ENCODE measurements at regions not wholly inside any gene's neighbourhood (a gene's known extent, or its start where the extent isn't known, plus 50 kb on each side); places are given as distances from the start of the nearest gene placed in this dataset.
"Not testable (repeated sequence)": the region's sequence is repeated elsewhere in the genome, so short reads cannot be mapped to it uniquely, and the experiment has no call there.

DNA sequence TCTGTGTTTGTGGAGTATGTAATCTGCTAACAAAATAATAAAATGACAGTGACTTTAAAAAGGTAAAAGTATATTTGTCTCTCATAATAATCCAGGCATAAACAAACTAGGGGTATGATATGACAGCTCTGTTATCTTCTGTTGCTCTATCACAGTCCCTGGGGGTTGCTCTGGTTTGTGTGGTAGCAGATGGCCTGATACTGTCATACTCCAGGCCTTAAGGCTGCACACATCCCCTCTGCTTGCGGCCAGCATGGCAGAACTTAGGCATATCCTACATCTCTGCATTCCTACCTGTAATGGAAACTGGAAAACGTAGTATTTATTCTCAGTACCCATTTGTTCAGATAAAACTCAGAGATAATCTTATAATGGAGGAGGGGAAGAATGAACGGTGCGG, 117.9 kb upstream of the HAND2 start:
- no peaks in the 10 kb centered on the region for H3K27me3 ChIP-seq
- no peaks in the 10 kb centered on the region for H3K9me3 ChIP-seq
- H3K4me3 ChIP-seq = no peak overlapping the region
- DNase-seq (no peak), ATAC-seq (no peak)
- intact Hi-C loops (cut with DNase I) = no loop called here
- no peak overlapping the region for H3K27ac ChIP-seq
- WGBS, 4 donors = 65 to 80% (median 70%) methylated on average over 4 of the region's 4 CpGs
- H3K36me3 ChIP-seq = no peaks in the 10 kb centered on the region
- TF ChIP-seq, protein P1, sequence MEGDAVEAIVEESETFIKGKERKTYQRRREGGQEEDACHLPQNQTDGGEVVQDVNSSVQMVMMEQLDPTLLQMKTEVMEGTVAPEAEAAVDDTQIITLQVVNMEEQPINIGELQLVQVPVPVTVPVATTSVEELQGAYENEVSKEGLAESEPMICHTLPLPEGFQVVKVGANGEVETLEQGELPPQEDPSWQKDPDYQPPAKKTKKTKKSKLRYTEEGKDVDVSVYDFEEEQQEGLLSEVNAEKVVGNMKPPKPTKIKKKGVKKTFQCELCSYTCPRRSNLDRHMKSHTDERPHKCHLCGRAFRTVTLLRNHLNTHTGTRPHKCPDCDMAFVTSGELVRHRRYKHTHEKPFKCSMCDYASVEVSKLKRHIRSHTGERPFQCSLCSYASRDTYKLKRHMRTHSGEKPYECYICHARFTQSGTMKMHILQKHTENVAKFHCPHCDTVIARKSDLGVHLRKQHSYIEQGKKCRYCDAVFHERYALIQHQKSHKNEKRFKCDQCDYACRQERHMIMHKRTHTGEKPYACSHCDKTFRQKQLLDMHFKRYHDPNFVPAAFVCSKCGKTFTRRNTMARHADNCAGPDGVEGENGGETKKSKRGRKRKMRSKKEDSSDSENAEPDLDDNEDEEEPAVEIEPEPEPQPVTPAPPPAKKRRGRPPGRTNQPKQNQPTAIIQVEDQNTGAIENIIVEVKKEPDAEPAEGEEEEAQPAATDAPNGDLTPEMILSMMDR (IDR thresholded peaks at IDR 0.05) = no peak
- TF ChIP-seq POLR2A (IDR thresholded peaks at IDR 0.05) = no peak
- H3K4me1 ChIP-seq = peaks cover 0 to 14% (median 2%) of the 10 kb centered on the region in 12 donors

DNA sequence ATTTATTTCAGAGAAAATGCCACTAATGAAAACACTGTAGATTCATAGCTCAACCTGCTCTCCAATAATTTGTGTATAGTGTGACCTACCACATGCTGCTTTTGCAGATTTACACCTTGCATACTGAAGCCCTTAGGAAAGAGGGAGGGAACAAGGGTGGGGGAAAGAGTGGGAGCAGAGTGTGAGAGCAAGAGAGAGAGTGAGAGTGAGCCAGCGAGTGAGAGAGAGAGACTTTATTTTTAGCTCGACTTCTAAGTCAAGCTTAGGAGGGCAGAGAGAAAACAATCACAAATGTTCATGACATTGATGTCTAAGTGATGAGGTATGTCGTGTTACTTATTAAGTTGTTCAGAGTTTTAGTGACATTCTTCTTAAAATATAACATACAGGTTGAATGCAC, 112.5 kb upstream of the HAND2 start:
- DNase-seq (no peak), ATAC-seq (peak; percentile 84 to 96 (median 95))
- H3K27me3 ChIP-seq = no peaks in the 10 kb centered on the region
- H3K4me1 ChIP-seq = peaks cover 0 to 13% (median 0%) of the 10 kb centered on the region in 12 donors
- H3K9me3 ChIP-seq = peaks cover 0 to 24% (median 1%) of the 10 kb centered on the region in 12 donors
- H3K27ac ChIP-seq = peak overlapping the region in 9 of 12 donors; percentile 21 to 68 (median 54)
- TF ChIP-seq POLR2A (IDR thresholded peaks at IDR 0.05) = no peak
- TF ChIP-seq, protein P1 (IDR thresholded peaks at IDR 0.05) = no peak
- 14 to 23% (median 18%) methylated on average over 3 of the region's 3 CpGs for WGBS, 4 donors
- H3K4me3 ChIP-seq = no peak overlapping the region
- no peaks in the 10 kb centered on the region for H3K36me3 ChIP-seq
- intact Hi-C loops (cut with DNase I) = no loop called here

DNA sequence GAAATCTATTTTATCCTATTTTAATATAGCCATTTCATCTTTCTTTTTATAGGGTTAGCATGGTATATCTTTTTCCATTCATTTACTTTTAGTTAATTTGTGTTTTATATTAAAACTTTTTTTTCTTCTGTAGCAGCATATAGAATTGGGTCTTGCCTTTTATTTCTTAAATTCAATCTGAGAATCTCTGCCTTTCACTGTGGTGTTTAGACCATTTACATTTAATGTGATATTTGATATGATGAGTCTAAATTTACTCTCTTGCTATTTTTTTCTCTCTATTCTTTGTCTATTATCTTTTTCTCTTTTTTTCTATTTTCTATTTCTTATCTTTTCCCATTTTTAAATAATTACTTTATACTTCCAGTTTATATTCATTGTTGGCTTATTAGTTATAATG, 105.4 kb upstream of the HAND2 start:
- Histone ChIP-seq H3K36me3 (no peaks in the 10 kb centered on the region), H3K27ac (no peak overlapping the region), H3K9me3 (peaks cover 0 to 76% (median 29%) of the 10 kb centered on the region in 12 donors), H3K4me3 (no peak overlapping the region), H3K27me3 (no peaks in the 10 kb centered on the region), H3K4me1 (no peaks in the 10 kb centered on the region)
- ATAC-seq (no peak), DNase-seq (no peak)
- intact Hi-C loops (cut with DNase I) = no loop called here
- no peak for TF ChIP-seq POLR2A (IDR thresholded peaks at IDR 0.05)
- TF ChIP-seq, protein P1 (IDR thresholded peaks at IDR 0.05) = no peak

DNA sequence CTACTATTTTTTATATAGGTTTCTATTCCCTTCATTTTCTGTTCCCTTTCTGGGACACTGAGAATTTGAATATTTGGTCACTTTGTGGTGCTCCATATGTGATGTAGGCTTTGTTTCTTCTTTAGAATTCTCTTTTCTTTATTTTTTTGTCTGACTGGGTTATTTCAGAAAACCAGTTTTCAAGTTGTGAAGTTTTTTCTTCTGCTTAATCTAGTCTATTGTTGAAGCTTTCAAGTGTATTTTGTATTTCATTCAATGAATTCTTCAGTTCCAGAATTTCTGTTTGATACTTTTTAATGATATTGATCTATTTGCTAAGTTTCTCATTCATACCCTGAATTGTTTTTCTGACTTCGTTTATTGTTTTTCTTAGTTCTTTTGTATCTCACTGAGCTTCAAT, 96.2 kb upstream of the HAND2 start:
- Histone ChIP-seq H3K4me3 (no peak overlapping the region), H3K4me1 (no peaks in the 10 kb centered on the region), H3K27ac (no peak overlapping the region), H3K9me3 (peaks cover 0 to 58% (median 19%) of the 10 kb centered on the region in 12 donors), H3K27me3 (no peaks in the 10 kb centered on the region), H3K36me3 (no peaks in the 10 kb centered on the region)
- DNase-seq = no peak
- TF ChIP-seq, protein P1 (IDR thresholded peaks at IDR 0.05) = no peak
- TF ChIP-seq POLR2A (IDR thresholded peaks at IDR 0.05) = no peak
- no peak for ATAC-seq
- 78 to 86% (median 79%) methylated on average over 1 of the region's 1 CpG for WGBS, 4 donors
- intact Hi-C loops (cut with DNase I) = no loop called here

DNA sequence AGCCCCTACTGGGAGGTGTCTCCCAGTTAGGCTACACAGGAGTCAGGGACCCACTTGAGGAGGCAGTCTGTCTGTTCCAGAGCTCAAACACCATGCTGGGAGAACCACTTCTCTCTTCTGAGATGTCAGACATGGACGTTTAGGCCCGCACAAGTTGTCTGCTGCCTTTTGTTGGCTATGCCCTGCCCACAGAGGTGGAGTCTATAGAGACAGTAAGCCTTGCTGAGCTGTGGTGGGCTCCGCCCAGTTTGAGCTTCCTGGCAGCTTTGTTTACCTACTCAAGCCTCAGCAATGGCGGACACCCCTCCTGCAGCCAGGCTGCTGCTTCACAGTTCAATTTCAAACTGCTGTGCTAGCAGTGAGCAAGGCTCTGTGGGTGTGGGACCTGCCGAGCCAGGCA, 88.6 kb upstream of the HAND2 start:
- H3K27ac ChIP-seq; H3K27me3 ChIP-seq; H3K4me3 ChIP-seq; H3K36me3 ChIP-seq; ATAC-seq; H3K4me1 ChIP-seq; DNase-seq; intact Hi-C loops (cut with DNase I): not testable (repeated sequence)
- H3K9me3 ChIP-seq = peaks cover 0 to 40% (median 7%) of the 10 kb centered on the region in 12 donors
- 82 to 91% (median 87%) methylated on average over 4 to 5 of the region's 5 CpGs for WGBS, 4 donors

All from heart left ventricle (tissue), 16 donors.